K562 (cell line): ENCODE measurements at regions not wholly inside any gene's neighbourhood (a gene's known extent, or its start where the extent isn't known, plus 50 kb on each side); places are given as distances from the start of the nearest gene placed in this dataset.

Experiments used
- ATAC-seq: fragments of 200-7000 bp; cut with Tn5 transposase; 3 replicates; pipeline ENCODE4 v1.9.1; 2020; ENCODE audit warnings: moderate library complexity
- BruUV-seq: library from RNA; stranded (reverse); fragments of 400-500 nt; replicated peaks from 2 replicates; lab custom pipeline; 2021; lab: Mats Ljungman, UMichigan
- CTCF ChIA-PET: fragments of 300-600 bp; formaldehyde crosslinking; extraction: SDS; loops from one replicate; lab custom pipeline; 2021; ENCODE audit warnings: low intra/inter-chr PET ratio; lab: Yijun Ruan, JAX
- POLR2A ChIA-PET: fragments of 300-600, 350-650 bp; sonication (Branson Sonifier 250); formaldehyde crosslinking; extraction: SDS; loops from one replicate; lab custom pipeline; 2021; ENCODE audit warnings: antibody characterized with exemption, inconsistent platforms; lab: Yijun Ruan, JAX
- DNase-seq, 4 experiments: peaks; one replicate each; pipeline versions ENCODE4 v3.0.0 to v3.0.0-alpha.2; 2011 to 2018; ENCODE audit warnings: low spot score in 3 of 4, mixed read lengths in 3 of 4; ENCODE audit errors: extremely low read depth in 1 of 4
- FAIRE-seq: peaks from 2 replicates; lab custom pipeline; 2011; peaks lifted over from hg19 to GRCh38; lab: Jason Lieb, UNC
- H2AFZ ChIP-seq: 2 replicates; pipeline ENCODE4 v1.6.0; 2011; ENCODE audit warnings: low read depth, low read length, control low read depth, inconsistent platforms
- H3K27ac ChIP-seq: fragments of 200-600 bp; 3 replicates; pipeline ENCODE4 v1.8.0; 2011; ENCODE audit warnings: low read depth, mild to moderate bottlenecking, control low read depth, inconsistent platforms, low read length, moderate library complexity, mixed read lengths; ENCODE audit errors: extremely low read depth
- H3K27me3 ChIP-seq, 2 experiments: fragments of 300-600 bp in 1 of 2; 2 replicates in 1 of 2; 3 replicates in 1 of 2; pipeline versions ENCODE4 v1.6.0 to v1.8.0; 2011; ENCODE audit warnings: inconsistent platforms in 2 of 2, low read length in 2 of 2, mild to moderate bottlenecking in 1 of 2, mixed read lengths in 1 of 2, moderate library complexity in 1 of 2; ENCODE audit not compliant: control insufficient read depth in 2 of 2, insufficient read depth in 2 of 2
- H3K36me3 ChIP-seq: fragments of 300-600 bp; 3 replicates; pipeline ENCODE4 v1.8.0; 2011; ENCODE audit warnings: mild to moderate bottlenecking, low read length, inconsistent platforms; ENCODE audit not compliant: control insufficient read depth, insufficient read depth
- H3K4me1 ChIP-seq, 2 experiments: fragments of 200-600 bp in 1 of 2; replicated peaks in 1 of 2; 2 replicates in 1 of 2; 3 replicates in 1 of 2; pipeline versions ENCODE4 v1.5.1 to v1.8.0; 2011; ENCODE audit warnings: inconsistent platforms in 2 of 2, low read length in 2 of 2, mild to moderate bottlenecking in 1 of 2, mixed read lengths in 1 of 2, moderate library complexity in 1 of 2; ENCODE audit not compliant: control insufficient read depth in 2 of 2, insufficient read depth in 2 of 2
- H3K4me2 ChIP-seq: 2 replicates; pipeline ENCODE4 v1.6.1; 2011; ENCODE audit warnings: low read length, control low read depth, inconsistent platforms, mixed read lengths; ENCODE audit not compliant: insufficient read depth
- H3K4me3 ChIP-seq: fragments of 200-600 bp; sonication (generic), shearing (Covaris generic); 2 replicates; pipeline ENCODE4 v1.5.1; 2016; ENCODE audit warnings: control low read depth, inconsistent platforms
- H3K79me2 ChIP-seq: fragments of 200-600 bp; 3 replicates; pipeline ENCODE4 v1.8.0; 2011; ENCODE audit warnings: low read length, inconsistent platforms; ENCODE audit not compliant: control insufficient read depth, insufficient read depth
- H3K9ac ChIP-seq, 2 experiments: 2 replicates each; pipeline versions ENCODE4 v1.6.0 to v1.6.1; 2011; ENCODE audit warnings: low read depth in 2 of 2, low read length in 2 of 2, control low read depth in 1 of 2, inconsistent platforms in 1 of 2, mild to moderate bottlenecking in 1 of 2, mixed read lengths in 1 of 2; ENCODE audit not compliant: insufficient read depth in 1 of 2
- H3K9me1 ChIP-seq: one replicate; pipeline ENCODE4 v1.6.0; 2011; ENCODE audit warnings: inconsistent platforms, mild to moderate bottlenecking, low read length, moderate library complexity; ENCODE audit not compliant: control insufficient read depth, insufficient read depth
- H3K9me3 ChIP-seq: replicated peaks from 2 replicates; pipeline ENCODE4 v1.5.1; 2011; ENCODE audit warnings: low read depth, low read length, inconsistent platforms; ENCODE audit not compliant: control insufficient read depth, insufficient read depth
- H4K20me1 ChIP-seq: replicated peaks from 2 replicates; pipeline ENCODE4 v1.6.1; 2011; ENCODE audit warnings: low read length, inconsistent platforms, mixed read lengths; ENCODE audit not compliant: control insufficient read depth, insufficient read depth
- ATF4 ChIP-seq: fragments of 450-650 bp; formaldehyde crosslinking; IDR thresholded peaks from 2 replicates; pipeline ENCODE4 v1.4.0; 2022; ENCODE audit warnings: mild to moderate bottlenecking, moderate library complexity
- CBX5 ChIP-seq: IDR thresholded peaks from 2 replicates; pipeline ENCODE4 v1.6.1; 2014; ENCODE audit warnings: low read depth, borderline replicate concordance
- CEBPB ChIP-seq: fragments of 450-650 bp; IDR thresholded peaks from 2 replicates; pipeline ENCODE4 v1.6.1; 2016; ENCODE audit warnings: missing genetic modification characterization, missing compliant biosample characterization
- CXXC5 ChIP-seq: fragments of 250-450 bp; sonication (Bioruptor Pico); IDR thresholded peaks from 2 replicates; pipeline ENCODE4 v1.8.0; 2022; ENCODE audit warnings: inconsistent platforms, mild to moderate bottlenecking, moderate library complexity
- ELF1 ChIP-seq: fragments of 200-800 bp; sonication (Bioruptor generic); IDR thresholded peaks from 2 replicates; pipeline ENCODE4 v1.6.1; 2016; ENCODE audit warnings: missing genetic modification characterization, missing compliant biosample characterization
- ESRRA ChIP-seq: fragments of 450-650 bp; IDR thresholded peaks from 2 replicates; pipeline ENCODE4 v1.6.1; 2014; ENCODE audit warnings: low read depth, mild to moderate bottlenecking, moderate library complexity, borderline replicate concordance
- FOXP1 ChIP-seq: sonication (generic); formaldehyde crosslinking; IDR thresholded peaks from 2 replicates; pipeline ENCODE4 v1.8.0; 2022; ENCODE audit warnings: mild to moderate bottlenecking, missing genetic modification reagents
- HLTF ChIP-seq: fragments of 450-650 bp; IDR thresholded peaks from 2 replicates; pipeline ENCODE4 v1.6.1; 2016
- KAT8 ChIP-seq: fragments of 450-650 bp; IDR thresholded peaks from 2 replicates; pipeline ENCODE4 v1.6.1; 2016; ENCODE audit warnings: low read depth, mild to moderate bottlenecking
- KDM2B ChIP-seq: fragments of 250-450 bp; sonication (Bioruptor Pico); IDR thresholded peaks from 2 replicates; pipeline ENCODE4 v1.8.0; 2021; ENCODE audit warnings: mild to moderate bottlenecking, moderate library complexity
- LCOR ChIP-seq: sonication (generic); formaldehyde crosslinking; IDR thresholded peaks from 2 replicates; pipeline ENCODE4 v1.8.0; 2022; ENCODE audit warnings: mild to moderate bottlenecking, missing genetic modification reagents
- MAFF ChIP-seq: IDR thresholded peaks from 2 replicates; pipeline ENCODE4 v1.6.1; 2012; ENCODE audit warnings: low read length, improper control_type of control experiment
- MIER1 ChIP-seq: fragments of 450-650 bp; IDR thresholded peaks from 2 replicates; pipeline ENCODE4 v1.6.1; 2016; ENCODE audit warnings: antibody characterized with exemption, mild to moderate bottlenecking, low read depth
- NKRF ChIP-seq: fragments of 450-650 bp; IDR thresholded peaks from 2 replicates; pipeline ENCODE4 v1.6.1; 2016; ENCODE audit warnings: borderline replicate concordance
- POLR2A ChIP-seq: fragments of 450-650 bp; conservative IDR thresholded peaks from 2 replicates; pipeline ENCODE4 v1.6.1; 2016
- PTBP1 ChIP-seq: fragments of 200-400 bp; formaldehyde crosslinking; IDR thresholded peaks from 2 replicates; pipeline ENCODE4 v1.6.1; 2017; ENCODE audit warnings: low read depth, low read length
- TSC22D4 ChIP-seq: fragments of 450-650 bp; IDR thresholded peaks from 2 replicates; pipeline ENCODE4 v1.6.1; 2016; ENCODE audit warnings: missing genetic modification characterization, missing biosample characterization, control low read depth
- ZBTB8A ChIP-seq: fragments of 450-650 bp; IDR thresholded peaks from 2 replicates; pipeline ENCODE4 v1.6.1; 2018; ENCODE audit warnings: mild to moderate bottlenecking, moderate library complexity; ENCODE audit not compliant: partially characterized antibody
- ZNF449 ChIP-seq: fragments of 250-450 bp; sonication (Bioruptor Pico); IDR thresholded peaks from 2 replicates; pipeline ENCODE4 v1.8.0; 2022; ENCODE audit warnings: moderate library complexity, mild to moderate bottlenecking, inconsistent platforms
- WGBS: fragments of 100-300 bp; shearing (Covaris generic); methylation state at CpG from one replicate; pipeline ENCODE4 v1.1.6; 2016; ENCODE audit warnings: low coverage, mixed read lengths; ENCODE audit not compliant: insufficient coverage; ENCODE audit errors: missing lambda C conversion rate; 5-methylcytosine and 5-hydroxymethylcytosine counted together
- in situ Hi-C: fragments of 300-500 bp; cut with MboI; formaldehyde crosslinking; loops from 4 replicates; pipeline ENCODE4 v1.15.0; 2018; ENCODE audit warnings: inconsistent platforms, mixed read lengths
- intact Hi-C: fragments of 100-400 bp; cut with micrococcal nuclease; formaldehyde crosslinking; loops from 2 replicates; pipeline ENCODE4 v1.14.2; 2022

- DNase-seq (no peak), ATAC-seq (no peak), FAIRE-seq (no peak)
- no TSS peak for BruUV-seq
- no peaks in the 10 kb centered on the region for H3K4me1 ChIP-seq
- in situ Hi-C loops (no loop called here), intact Hi-C loops (no loop called here)
- no peak overlapping the region for H2AFZ ChIP-seq
- no peak overlapping the region for H3K4me3 ChIP-seq
- TF ChIP-seq CBX5 = no peak
- TF ChIP-seq ESRRA = no peak
- TF ChIP-seq ZNF449 (CRISPR knock-in tag) = no peak
- no peak for TF ChIP-seq CEBPB
- no peak for TF ChIP-seq KAT8
- TF ChIP-seq MIER1 = no peak
- no peak for TF ChIP-seq PTBP1
- TF ChIP-seq NKRF = no peak
- TF ChIP-seq TSC22D4 (tag) = no peak
- no peak for TF ChIP-seq LCOR (CRISPR knock-in tag)
- no peak for TF ChIP-seq KDM2B (CRISPR knock-in tag)
- no peak for TF ChIP-seq ZBTB8A
- TF ChIP-seq ATF4 = no peak
- no peak for TF ChIP-seq HLTF
- no peak for TF ChIP-seq CXXC5 (CRISPR knock-in tag)
- no peak for TF ChIP-seq POLR2A
- no peak for TF ChIP-seq ELF1 (tag)
- no peak for TF ChIP-seq MAFF
- TF ChIP-seq FOXP1 (CRISPR knock-in tag) = no peak
- H3K79me2 ChIP-seq = no peaks in the 10 kb centered on the region
- ChIA-PET POLR2A (no interaction called here), CTCF (no interaction called here)
- no peak overlapping the region for H3K4me2 ChIP-seq
- no peak overlapping the region for H3K9ac ChIP-seq
- H3K27ac ChIP-seq = no peak overlapping the region
- peaks cover 2% of the 10 kb centered on the region; the same call in 1 of the 2 replicates for H3K9me3 ChIP-seq
- H3K27me3 ChIP-seq = no peaks in the 10 kb centered on the region
- WGBS = 1% methylated on average over 4 of the region's 4 CpGs
- no peaks in the 10 kb centered on the region for H3K9me1 ChIP-seq
- no peaks in the 10 kb centered on the region for H3K36me3 ChIP-seq
- no peaks in the 10 kb centered on the region for H4K20me1 ChIP-seq
Measured at GRCh38 chr5:4576161-4576748, 563.9 kb upstream of the ADAMTS16 start.
